ENCODE measurements at regions not wholly inside any gene's neighbourhood (a gene's known extent, or its start where the extent isn't known, plus 50 kb on each side); places are given as distances from the start of the nearest gene placed in this dataset.

DNA sequence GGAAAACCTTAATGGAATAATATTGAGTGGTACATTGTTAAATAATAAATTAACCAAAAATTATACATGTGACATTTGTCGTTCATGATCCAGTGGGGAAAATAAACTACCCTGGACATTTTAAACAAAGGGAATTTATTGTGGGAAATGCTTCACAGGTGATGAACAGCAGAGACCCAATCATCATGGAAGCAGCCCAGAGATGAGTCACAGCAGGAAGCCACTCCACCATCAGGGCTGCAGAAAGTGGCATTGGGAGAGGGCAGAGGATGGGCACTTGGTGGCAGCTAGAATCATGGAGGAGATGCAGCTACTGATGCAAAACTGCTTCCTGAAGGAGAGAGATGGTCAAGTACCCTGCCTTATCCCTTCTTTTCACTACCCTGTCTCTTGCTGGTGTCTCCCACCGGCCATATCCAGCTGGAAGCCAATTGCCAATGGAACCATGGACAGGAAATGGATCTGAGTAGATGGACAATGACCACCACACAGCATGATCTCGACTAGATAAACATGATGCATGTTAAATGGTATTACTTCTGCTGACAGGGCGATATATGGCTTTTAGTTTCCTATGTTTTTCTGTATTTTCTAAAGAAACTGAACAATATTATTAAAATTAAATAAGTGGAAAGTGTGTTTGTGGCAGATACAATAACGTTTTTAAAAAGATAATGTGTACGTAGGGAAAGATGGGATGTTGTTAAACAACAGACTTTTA, 139.8 kb downstream of the RPIA start:
- Mint-ChIP-seq H3K4me3 (no peak overlapping the region), H3K36me3 (no peaks in the 10 kb centered on the region), H3K27me3 (ENCODE audit: low read depth) (no peaks in the 10 kb centered on the region), H3K9me3 (peaks cover 3% of the 10 kb centered on the region), H3K4me1 (no peaks in the 10 kb centered on the region), H3K27ac (no peak overlapping the region)
- DNase-seq (ENCODE audit: low spot score): no peak
- ChIA-PET CTCF (interaction anchor here (0.6 to 3.5 kb wide), 43 partner anchors 8 to 141 kb away, joined by 3 to 40 read pairs (median 6); partner anchors contain the start of gene RPIA), POLR2A (no interaction called here)
- TF ChIP-seq, protein P1, sequence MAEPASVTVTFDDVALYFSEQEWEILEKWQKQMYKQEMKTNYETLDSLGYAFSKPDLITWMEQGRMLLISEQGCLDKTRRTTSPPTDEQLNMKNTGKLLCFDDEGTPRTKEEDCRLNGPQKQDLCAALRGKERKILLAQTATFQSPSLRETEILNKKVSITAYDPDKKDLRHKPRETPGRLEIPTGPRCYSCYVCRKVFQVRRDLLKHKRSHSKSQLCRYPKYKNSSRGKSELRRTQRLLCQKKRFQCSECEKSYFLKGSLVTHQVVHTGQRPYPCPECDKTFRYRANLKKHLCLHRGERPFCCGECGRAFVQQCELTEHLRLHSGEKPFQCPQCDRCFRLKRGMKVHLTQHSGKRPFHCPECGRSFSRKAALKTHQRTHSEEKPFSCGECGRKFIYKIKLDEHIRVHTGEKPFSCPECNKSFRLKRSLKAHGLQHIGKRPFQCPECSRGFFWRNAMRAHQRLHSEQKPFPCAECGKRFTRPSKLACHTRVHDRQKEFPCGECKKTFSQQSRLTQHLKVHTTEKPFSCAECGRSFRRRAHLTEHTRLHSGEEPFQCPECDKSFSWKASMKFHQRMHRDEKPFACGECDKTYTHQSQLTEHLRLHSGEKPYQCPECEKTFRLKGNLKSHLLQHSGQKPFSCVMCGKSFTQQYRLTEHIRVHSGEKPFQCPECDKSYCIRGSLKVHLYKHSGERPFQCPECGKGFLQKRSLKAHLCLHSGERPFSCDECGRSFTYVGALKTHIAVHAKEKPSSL (CRISPR knock-in tag; conservative IDR thresholded peaks at IDR 0.05): no peak
- TF ChIP-seq, protein P2, sequence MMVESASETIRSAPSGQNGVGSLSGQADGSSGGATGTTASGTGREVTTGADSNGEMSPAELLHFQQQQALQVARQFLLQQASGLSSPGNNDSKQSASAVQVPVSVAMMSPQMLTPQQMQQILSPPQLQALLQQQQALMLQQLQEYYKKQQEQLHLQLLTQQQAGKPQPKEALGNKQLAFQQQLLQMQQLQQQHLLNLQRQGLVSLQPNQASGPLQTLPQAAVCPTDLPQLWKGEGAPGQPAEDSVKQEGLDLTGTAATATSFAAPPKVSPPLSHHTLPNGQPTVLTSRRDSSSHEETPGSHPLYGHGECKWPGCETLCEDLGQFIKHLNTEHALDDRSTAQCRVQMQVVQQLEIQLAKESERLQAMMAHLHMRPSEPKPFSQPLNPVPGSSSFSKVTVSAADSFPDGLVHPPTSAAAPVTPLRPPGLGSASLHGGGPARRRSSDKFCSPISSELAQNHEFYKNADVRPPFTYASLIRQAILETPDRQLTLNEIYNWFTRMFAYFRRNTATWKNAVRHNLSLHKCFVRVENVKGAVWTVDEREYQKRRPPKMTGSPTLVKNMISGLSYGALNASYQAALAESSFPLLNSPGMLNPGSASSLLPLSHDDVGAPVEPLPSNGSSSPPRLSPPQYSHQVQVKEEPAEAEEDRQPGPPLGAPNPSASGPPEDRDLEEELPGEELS (CRISPR knock-in tag; IDR thresholded peaks at IDR 0.05): no peak
- TF ChIP-seq, protein P3, sequence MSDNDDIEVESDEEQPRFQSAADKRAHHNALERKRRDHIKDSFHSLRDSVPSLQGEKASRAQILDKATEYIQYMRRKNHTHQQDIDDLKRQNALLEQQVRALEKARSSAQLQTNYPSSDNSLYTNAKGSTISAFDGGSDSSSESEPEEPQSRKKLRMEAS (CRISPR knock-in tag; IDR thresholded peaks at IDR 0.05): no peak
- TF ChIP-seq, protein P4, sequence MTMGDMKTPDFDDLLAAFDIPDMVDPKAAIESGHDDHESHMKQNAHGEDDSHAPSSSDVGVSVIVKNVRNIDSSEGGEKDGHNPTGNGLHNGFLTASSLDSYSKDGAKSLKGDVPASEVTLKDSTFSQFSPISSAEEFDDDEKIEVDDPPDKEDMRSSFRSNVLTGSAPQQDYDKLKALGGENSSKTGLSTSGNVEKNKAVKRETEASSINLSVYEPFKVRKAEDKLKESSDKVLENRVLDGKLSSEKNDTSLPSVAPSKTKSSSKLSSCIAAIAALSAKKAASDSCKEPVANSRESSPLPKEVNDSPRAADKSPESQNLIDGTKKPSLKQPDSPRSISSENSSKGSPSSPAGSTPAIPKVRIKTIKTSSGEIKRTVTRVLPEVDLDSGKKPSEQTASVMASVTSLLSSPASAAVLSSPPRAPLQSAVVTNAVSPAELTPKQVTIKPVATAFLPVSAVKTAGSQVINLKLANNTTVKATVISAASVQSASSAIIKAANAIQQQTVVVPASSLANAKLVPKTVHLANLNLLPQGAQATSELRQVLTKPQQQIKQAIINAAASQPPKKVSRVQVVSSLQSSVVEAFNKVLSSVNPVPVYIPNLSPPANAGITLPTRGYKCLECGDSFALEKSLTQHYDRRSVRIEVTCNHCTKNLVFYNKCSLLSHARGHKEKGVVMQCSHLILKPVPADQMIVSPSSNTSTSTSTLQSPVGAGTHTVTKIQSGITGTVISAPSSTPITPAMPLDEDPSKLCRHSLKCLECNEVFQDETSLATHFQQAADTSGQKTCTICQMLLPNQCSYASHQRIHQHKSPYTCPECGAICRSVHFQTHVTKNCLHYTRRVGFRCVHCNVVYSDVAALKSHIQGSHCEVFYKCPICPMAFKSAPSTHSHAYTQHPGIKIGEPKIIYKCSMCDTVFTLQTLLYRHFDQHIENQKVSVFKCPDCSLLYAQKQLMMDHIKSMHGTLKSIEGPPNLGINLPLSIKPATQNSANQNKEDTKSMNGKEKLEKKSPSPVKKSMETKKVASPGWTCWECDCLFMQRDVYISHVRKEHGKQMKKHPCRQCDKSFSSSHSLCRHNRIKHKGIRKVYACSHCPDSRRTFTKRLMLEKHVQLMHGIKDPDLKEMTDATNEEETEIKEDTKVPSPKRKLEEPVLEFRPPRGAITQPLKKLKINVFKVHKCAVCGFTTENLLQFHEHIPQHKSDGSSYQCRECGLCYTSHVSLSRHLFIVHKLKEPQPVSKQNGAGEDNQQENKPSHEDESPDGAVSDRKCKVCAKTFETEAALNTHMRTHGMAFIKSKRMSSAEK (CRISPR knock-in tag; IDR thresholded peaks at IDR 0.05; ENCODE audit: borderline replicate concordance): no peak
- no peak for TF ChIP-seq ZNF138 (CRISPR knock-in tag; conservative IDR thresholded peaks at IDR 0.05)
- TF ChIP-seq, protein P5, sequence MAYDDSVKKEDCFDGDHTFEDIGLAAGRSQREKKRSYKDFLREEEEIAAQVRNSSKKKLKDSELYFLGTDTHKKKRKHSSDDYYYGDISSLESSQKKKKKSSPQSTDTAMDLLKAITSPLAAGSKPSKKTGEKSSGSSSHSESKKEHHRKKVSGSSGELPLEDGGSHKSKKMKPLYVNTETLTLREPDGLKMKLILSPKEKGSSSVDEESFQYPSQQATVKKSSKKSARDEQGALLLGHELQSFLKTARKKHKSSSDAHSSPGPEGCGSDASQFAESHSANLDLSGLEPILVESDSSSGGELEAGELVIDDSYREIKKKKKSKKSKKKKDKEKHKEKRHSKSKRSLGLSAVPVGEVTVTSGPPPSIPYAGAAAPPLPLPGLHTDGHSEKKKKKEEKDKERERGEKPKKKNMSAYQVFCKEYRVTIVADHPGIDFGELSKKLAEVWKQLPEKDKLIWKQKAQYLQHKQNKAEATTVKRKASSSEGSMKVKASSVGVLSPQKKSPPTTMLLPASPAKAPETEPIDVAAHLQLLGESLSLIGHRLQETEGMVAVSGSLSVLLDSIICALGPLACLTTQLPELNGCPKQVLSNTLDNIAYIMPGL (CRISPR knock-in tag; IDR thresholded peaks at IDR 0.05): no peak
- TF ChIP-seq, protein P6, sequence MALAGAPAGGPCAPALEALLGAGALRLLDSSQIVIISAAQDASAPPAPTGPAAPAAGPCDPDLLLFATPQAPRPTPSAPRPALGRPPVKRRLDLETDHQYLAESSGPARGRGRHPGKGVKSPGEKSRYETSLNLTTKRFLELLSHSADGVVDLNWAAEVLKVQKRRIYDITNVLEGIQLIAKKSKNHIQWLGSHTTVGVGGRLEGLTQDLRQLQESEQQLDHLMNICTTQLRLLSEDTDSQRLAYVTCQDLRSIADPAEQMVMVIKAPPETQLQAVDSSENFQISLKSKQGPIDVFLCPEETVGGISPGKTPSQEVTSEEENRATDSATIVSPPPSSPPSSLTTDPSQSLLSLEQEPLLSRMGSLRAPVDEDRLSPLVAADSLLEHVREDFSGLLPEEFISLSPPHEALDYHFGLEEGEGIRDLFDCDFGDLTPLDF (CRISPR knock-in tag; IDR thresholded peaks at IDR 0.05): no peak
- TF ChIP-seq, protein P7, sequence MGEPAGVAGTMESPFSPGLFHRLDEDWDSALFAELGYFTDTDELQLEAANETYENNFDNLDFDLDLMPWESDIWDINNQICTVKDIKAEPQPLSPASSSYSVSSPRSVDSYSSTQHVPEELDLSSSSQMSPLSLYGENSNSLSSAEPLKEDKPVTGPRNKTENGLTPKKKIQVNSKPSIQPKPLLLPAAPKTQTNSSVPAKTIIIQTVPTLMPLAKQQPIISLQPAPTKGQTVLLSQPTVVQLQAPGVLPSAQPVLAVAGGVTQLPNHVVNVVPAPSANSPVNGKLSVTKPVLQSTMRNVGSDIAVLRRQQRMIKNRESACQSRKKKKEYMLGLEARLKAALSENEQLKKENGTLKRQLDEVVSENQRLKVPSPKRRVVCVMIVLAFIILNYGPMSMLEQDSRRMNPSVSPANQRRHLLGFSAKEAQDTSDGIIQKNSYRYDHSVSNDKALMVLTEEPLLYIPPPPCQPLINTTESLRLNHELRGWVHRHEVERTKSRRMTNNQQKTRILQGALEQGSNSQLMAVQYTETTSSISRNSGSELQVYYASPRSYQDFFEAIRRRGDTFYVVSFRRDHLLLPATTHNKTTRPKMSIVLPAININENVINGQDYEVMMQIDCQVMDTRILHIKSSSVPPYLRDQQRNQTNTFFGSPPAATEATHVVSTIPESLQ (CRISPR knock-in tag; IDR thresholded peaks at IDR 0.05): no peak
- no peak for TF ChIP-seq JAZF1 (CRISPR knock-in tag; IDR thresholded peaks at IDR 0.05)
- TF ChIP-seq, protein P8, sequence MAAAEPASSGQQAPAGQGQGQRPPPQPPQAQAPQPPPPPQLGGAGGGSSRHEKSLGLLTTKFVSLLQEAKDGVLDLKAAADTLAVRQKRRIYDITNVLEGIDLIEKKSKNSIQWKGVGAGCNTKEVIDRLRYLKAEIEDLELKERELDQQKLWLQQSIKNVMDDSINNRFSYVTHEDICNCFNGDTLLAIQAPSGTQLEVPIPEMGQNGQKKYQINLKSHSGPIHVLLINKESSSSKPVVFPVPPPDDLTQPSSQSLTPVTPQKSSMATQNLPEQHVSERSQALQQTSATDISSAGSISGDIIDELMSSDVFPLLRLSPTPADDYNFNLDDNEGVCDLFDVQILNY (CRISPR knock-in tag; IDR thresholded peaks at IDR 0.05): no peak
- TF ChIP-seq NR3C1 (CRISPR knock-in tag; conservative IDR thresholded peaks at IDR 0.05; ENCODE audit: low read depth): no peak
- TF ChIP-seq CREM (CRISPR knock-in tag; IDR thresholded peaks at IDR 0.05): no peak
- TF ChIP-seq, protein P9, sequence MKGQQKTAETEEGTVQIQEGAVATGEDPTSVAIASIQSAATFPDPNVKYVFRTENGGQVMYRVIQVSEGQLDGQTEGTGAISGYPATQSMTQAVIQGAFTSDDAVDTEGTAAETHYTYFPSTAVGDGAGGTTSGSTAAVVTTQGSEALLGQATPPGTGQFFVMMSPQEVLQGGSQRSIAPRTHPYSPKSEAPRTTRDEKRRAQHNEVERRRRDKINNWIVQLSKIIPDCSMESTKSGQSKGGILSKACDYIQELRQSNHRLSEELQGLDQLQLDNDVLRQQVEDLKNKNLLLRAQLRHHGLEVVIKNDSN (CRISPR knock-in tag; IDR thresholded peaks at IDR 0.05): no peak
- TF ChIP-seq PRRX2 (CRISPR knock-in tag; IDR thresholded peaks at IDR 0.05): no peak
- no peak for TF ChIP-seq ZNF121 (CRISPR knock-in tag; IDR thresholded peaks at IDR 0.05)
- ATAC-seq: no peak
